HG03039 (cell line): ENCODE measurements at regions not wholly inside any gene's neighbourhood (a gene's known extent, or its start where the extent isn't known, plus 50 kb on each side); places are given as distances from the start of the nearest gene placed in this dataset.

ENCODE experiments used
- ATAC-seq: cut with Tn5 transposase; IDR thresholded peaks from one replicate; pipeline ENCODE4 v1.9.1; 2021; ENCODE audit warnings: mild to moderate bottlenecking, moderate library complexity; ENCODE audit not compliant: unreplicated experiment

DNA sequence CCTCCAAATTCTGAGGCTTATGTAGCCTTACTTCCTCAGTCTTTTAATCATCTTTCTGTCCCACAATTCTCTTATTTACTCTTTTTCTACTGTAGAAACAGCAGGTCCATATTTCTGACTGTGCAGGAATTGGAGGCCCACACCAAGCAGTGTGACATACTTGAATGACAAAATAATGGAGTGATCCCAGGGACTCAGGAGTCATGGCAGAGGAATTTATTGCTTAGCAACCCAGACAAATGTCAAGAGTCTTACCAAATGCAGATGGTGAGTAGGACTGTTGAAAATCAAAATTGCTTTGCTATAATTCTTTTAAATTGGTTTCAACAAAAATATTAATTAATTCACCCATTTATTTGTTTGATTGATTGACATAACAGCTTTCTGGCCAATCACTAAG, 59.9 kb downstream of the HTR1B start:
- ATAC-seq = no peak

DNA sequence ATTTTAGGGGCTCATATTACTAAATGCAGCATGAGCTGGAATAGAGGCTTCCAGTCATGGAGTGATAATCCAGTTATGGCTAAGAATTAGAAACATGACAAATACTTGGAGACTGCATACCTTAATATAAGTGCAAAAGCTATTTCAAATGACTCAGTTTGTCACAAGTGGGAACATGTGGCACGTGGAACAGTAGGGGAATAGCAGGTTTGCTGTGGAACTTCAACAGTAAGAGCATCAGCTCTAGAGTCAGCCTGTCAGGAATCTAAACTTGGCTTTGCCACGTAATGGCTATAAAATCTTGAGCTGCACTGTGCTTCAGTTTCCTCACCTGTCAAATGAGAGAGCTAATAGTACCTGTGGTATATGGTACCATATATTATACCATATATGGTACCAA, 62.1 kb downstream of the HTR1B start:
- no peak for ATAC-seq

DNA sequence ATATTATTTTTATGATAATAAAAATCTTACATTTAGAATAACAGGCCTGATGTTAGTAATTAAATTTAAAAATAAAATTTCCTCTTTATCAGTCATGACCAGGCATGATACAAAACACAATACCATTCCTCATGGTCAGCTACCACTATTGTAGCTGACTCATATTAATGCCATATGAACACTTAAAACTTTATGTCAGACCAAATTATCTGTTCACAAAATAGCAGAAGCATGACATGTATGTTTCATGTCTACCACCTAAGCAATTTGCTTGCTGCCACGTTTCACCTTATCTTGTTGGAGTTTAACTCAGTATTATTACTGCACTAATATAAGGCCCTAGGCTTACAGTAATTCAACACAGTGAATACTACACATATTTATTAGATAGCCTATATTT, 65.7 kb downstream of the HTR1B start:
- ATAC-seq = no peak

DNA sequence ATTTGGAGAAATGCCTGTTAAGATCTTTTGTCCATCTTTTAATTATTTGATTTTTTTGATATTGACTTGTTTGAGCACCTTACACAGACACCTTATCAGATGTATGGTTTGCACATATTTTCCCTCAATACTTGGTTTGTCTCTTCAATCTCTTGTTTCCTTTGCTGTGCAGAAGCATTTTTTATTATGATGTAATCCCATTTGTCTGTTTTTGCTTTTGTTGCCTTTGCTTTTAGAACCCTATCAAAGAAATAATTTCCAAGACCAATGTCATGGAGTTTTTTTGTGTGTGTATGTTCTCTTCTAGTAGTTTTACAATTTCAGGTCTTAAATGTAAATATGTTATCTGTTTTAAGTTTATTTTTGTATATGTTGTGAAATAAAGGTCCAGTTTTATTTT, 73.9 kb downstream of the HTR1B start:
- ATAC-seq = no peak

DNA sequence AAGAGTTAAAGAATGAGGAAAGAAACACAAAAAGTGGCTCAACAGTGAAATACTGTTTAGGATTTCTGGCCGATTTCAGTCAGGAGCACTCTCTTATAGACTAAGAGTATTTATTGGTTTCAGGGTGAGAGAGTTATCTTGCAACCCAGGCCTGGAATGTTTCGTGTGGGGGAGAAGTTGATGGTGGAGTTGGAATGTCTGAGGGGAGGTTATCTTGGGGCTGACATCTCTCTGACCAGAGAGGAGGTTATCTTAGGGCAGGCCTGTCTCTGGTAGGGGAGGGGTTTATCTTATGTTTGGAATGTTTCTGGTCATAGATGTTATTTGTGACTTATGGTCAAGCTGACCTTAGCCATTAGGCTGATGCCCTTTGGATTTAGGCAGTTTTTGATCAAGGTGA, 80.3 kb downstream of the HTR1B start:
- ATAC-seq = no peak

DNA sequence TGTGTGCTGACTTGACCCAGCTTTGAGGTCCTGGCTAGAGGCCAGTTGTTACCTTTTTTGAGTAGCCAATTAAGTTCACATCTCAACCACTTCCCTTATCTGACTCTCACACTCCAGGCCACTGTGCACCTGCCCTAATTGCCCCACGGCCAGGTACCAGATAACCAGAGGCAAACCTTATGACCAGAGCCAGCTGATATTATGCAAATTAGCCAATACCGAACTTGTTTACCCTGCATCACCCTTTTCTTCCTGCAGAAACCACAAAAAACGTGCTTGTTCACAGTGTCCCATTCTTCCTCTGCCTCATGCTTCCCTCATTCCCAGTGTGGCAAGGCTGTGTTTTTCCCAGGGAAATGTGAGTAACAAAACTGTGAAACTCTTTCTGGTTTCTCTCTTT, 89.3 kb downstream of the HTR1B start:
- no peak for ATAC-seq

DNA sequence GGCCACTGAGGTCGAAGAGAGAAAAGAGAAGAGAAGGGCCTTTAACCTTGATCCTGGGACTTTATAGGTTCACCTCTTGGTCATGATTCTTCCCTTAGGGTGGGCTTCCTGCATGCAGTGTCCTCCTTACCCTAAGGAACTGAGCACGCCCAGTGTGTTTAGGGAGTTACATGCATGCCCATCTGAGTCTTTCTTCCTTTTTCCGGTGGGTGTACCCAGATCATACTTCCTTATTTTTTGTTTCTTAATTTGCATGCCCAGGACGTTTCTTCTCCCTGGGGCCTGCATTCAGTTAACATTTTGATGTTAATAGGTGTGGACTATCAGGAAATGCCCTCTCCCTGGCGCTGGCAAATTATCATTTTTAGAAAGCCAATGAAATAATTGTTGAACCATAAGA, 91.5 kb downstream of the HTR1B start:
- no peak for ATAC-seq

DNA sequence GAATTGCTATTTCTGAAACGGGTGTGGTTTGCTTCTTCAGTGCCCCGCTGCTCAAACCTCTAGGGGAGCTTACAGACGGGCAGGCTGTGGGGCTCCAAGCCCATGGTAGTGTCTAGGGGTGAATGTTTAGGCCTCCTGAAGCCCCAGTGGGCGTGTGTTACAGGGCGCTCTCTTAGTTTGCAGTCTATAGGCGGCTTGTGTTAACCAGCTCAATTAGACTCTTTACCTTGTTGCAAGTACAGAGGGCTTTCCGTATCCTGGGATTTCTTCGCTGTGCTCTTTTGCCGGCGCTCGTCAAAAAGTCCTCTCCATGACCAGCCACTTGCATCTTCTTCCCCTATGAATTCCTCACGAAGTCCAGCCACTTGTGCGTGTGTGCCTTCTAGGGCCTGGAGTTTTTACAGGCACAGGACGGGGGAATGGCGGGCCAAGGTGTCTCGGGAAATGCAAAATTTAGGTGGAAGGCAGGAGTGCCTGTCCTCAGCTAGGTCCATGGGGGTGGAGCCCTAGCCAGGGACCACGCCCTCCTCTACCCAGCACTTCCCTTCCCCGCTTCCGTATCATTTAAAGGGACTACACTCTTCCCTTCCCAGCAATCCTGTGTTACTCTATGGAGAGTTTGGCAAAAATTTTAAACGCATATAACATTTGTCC, 94.5 kb downstream of the HTR1B start:
- no peak for ATAC-seq

DNA sequence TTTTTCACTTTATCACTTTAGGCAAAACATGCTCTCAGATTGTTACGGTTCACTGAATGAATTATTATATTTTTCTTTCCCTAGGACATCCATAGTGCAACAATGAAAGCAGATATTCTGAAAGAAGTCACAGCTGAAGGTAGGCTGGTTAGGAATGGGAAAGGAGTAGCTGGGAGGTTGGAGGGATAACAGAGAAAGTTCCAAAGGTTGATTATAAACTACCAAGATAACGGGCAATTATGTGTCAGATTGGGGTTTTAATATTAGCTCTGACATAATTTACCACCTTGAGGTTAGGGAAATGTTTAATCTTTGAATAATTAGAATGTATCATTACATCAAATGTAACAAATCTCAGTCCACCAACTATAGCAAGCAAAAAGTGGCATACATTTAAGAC, 96.5 kb downstream of the HTR1B start:
- no peak for ATAC-seq

DNA sequence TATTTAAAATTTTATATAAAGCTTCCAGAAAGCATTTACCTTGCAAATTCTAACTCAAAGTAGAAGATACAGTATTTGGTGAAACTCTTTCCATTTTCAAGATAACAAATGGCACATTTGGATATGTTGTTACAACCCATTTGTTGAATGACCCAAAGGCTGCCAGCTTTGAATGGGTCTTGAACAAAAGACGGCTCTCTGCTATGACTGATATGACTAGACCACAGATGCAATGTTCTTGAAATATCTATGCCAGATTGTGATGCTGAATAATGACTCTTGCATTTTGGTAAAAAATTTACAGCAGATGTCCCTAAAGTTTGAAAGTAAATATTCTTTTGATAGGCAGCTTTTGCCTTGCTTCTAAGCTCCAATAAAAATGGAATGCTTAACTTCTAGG, 99.6 kb downstream of the HTR1B start:
- no peak for ATAC-seq

DNA sequence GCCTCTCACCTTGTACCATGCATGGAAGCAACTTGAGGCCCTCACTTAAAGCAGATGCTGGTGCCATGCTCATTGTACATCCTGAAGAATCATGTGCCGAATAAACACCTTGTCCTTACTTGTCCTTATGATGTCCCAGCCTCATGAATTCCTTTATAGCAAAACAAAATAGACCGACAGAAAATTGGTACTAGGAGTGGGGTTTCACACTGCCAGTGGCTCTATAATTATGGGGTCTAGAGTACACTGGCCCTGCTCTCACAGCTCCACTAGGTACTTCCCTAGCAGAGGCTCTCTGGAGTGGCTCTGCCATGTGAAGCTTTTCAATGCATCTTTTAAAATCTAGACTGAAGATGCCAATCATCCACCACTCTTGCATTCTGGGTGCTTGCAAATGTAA, 101.2 kb downstream of the HTR1B start:
- ATAC-seq = no peak

DNA sequence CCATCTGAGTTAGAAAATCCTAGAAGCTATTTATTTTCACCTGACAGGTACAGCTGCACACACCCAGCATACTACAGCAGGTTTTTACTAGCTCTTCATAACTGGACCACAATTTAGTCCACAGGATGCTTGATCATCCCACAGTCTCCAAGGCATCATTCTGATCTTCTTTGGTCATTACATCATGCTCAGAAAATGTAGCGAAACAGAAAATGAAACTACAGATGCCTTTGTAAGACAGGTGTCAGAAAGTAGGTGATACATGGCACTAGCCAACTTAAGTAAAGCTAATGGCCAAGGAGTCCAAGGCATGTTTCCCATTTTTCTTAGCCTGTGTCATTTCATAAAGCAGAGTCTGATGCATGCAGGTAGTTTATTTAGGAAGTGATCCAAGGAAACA, 102.3 kb downstream of the HTR1B start:
- no peak for ATAC-seq

DNA sequence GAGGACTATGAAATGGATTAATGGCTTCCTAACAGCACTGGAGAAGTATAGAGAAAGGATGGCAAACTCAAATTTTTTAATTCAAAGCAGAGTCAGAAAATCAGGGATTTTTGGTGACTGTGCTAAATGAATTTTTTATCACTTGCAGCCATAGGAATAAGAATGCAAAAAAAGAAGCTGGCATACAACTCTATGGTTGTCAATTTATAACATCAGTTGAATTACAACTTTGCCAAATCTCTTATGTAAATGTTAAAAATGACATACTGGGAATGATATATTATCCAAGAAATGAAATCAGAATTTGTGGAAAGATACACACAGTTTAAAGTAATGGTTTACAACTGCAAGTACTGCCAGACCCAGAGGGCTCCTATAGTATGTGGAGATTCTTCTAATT, 106.5 kb downstream of the HTR1B start:
- no peak for ATAC-seq

DNA sequence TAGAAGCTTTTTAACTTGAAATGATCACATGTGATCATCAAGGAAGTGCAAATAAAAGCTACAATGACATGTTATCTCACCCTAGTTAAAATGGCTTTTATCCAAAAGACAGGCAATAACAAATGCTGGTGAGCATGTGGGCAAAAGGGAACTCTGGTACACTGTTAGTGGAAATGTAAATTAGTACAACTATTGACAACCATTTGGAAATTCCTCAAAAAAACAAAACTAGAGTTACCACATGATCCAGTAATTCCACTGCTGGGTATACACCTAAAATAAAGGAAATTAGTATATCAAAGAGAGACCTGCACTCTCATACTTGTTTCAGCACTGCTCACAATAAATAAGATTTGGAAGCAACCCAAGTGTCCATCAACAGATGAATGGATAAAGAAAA, 108.7 kb downstream of the HTR1B start:
- ATAC-seq = no peak

DNA sequence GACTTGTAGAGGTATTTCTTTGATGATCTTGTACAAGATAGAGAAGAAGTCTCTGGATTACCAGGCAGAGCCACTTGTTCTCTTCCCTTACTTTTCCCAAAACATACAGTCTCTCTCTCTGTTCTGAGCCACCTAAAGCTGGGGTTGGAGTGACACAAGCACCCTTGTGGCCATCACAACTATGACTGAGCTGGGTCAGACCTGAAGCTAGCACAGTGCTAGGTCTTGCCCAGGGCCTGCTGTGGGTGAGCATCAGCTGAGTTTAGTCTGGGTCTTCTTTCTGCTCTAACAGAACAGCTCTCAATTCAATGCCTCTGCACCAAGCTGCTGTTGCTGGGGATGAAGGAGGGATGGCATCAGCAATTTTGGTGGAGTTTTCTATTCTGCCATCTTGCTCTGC, 110.2 kb downstream of the HTR1B start:
- ATAC-seq = no peak

DNA sequence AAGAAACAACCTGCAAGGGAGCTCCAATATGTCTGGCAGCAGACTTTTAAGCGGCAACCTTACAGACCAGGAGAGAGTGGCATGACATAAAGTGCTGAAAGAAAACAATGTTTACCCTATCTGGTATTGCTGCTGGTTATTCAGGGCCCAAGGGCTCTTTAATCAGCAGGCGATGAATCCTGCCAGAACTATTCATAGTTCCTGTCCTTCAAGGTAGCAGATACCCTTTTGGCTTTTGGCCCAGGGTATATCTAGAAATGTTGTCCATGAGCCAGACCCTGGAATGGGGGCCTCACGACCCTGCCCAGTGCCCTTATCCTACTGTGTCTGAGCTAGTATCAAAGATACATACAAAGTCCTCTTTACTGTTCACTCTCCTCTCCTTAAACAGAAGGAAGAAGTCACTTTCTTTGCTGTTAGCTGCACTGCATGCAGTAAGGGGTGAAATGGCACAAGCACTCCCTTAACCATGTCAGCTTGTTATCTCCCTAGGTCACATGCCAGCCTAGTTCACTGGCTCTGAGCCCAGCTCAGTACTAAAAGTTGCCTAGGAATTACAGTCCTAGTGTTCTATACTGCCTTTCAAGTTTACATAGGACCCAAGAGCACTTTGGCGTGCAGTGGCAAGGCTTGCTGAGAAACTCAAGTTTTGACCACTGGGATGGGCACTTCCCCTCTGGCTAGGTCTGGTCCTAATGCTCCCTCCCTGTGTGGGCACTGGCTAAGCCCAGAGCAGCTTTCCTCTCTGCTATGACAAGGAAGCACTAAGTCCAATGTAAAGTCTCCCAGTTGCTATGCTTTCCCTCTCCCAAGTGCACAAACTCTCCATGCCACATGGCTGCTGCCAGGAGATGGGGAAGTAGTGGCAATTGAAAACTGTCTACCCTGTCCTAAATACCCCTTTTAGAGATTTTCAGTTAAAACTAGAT, 122.0 kb downstream of the HTR1B start:
- no peak for ATAC-seq

DNA sequence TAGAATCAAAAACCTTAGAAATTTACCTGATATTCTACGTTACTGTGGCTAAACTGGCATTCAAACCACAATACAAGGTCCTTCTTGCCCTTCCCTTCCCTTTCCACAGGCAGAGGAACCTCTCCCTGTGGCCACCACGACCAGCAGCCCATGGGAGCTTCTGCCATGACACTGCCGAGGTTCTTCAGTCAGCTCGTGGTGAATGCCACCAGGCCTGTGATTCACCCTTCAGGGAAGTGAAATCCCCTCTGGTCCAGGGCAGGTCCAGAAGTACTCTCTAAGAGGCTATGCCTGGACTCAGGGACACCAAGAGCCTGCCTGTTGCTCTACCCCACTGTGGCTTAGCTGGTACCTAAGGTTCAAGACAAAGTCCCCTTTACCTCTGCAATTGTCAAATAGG, 123.0 kb downstream of the HTR1B start:
- ATAC-seq = no peak

DNA sequence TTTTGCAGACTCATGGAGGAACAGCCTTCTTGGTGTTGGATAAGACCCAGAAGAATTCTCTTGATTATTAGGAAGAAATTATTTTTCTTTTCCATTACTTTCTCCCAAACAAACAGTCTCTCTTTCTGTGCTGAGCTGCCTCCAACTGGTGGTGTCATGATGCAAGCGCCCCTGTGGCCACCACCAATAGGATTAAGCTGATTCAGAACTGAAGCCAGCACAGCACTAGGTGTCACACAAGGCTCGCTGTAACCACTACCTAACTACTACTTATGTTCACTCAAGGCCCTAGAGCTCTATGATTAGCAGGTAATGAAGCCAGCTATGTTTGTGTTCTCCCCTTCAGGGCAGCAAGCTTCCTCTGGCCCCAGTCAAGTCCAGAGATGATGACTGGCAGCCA, 123.4 kb downstream of the HTR1B start:
- ATAC-seq = no peak

DNA sequence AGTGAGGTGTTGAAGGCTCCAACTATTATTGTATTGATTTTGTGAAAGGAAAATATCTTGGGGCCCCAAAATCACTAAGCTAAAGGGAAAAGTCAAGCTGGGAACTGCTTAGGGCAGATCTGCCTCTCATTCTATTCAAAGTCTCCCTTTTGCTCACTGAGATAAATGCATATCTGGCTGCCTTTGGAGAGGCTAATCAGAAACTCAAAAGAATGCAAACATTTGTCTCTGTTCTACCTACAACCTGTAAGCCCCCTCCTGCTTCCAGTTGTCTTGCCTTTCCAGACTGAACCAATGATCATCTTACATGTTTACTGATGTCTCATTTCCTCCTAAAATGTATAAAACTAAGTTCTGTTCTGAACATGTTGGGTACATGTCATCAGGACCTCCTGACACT, 125.9 kb downstream of the HTR1B start:
- ATAC-seq = no peak

DNA sequence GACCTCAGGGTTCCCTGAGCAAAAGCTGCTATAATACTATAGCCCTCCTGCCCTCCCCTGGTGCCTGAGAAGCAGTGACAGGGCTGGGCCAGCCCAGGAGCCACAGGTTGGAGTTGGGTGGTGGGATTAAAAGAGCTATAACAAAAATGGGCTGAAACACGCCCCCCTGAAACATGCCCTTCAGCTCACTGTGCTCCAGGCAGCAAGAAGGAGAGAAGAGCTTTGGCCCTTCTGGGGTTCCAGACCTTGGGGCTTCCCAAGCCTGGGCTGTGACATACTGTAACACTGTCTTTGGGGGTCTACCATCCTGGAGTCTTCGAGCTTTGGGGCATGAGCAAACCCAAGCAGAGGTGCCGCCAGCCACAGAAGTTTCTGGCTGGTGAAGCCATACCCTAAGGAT, 129.2 kb downstream of the HTR1B start:
- ATAC-seq = no peak

DNA sequence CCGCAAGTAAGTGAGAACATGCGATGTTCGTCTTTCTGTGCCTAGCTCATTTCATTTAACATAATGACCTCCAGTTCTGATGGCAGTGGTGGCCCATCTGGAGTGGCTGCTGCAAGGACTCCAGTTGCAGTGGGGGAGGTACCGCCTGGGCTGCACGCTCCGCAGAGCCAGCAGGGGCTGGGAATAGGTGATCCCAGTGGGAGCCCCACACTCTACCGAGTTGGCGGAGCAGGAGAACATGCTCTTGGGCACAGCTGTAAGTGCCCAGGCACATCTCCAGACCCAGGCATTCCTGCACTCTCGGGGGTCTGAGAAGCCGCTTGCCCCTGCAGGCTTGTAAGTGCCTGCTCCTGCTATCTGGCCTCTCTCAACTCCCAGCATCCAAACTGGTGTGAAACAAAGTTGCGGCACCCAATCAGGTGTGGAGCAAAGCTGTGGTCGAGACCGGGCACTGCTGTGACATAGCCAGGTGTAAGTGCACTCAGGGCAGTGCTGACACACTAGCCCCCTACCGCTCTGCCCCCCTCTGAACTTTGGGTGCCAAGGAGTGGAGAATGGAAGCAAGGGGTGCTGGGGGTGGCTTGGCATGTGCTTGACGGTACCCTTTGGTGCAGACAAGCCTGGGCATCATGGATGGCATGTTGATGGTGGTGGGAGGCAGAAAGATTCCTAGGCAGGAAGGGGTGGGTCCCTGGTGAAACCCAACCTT, 130.2 kb downstream of the HTR1B start:
- ATAC-seq = no peak

DNA sequence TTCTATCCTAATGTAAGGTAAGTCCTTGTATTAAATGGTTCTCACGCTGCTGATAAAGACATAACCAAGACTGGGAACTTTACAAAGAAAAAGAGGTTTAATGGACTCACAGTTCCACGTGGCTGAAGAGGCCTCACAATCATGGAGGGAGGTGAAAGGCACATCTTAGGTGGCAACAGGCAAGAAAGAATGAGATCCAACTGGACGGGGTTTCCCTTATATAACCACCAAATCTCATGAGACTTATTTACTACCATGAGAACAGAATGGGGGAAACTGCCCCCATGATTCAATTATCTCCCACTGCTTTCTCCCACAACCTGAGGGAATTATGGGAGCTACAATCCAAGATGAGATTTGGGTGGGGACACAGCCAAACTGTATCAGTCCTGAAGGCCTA, 136.6 kb downstream of the HTR1B start:
- no peak for ATAC-seq
